Effector memory CD4-positive, alpha-beta T cell (primary cell): ENCODE measurements at regions not wholly inside any gene's neighbourhood (a gene's known extent, or its start where the extent isn't known, plus 50 kb on each side); places are given as distances from the start of the nearest gene placed in this dataset.

Experiments used
- DNase-seq, 3 donors: peaks; one replicate each; pipeline ENCODE4 v3.0.0-alpha.2; 2020
- H3K27ac ChIP-seq: 2 replicates; pipeline ENCODE4 v1.7.0; 2013; ENCODE audit warnings: mild to moderate bottlenecking, low read length, moderate library complexity; ENCODE audit not compliant: insufficient read depth, poor library complexity, severe bottlenecking
- H3K27me3 ChIP-seq: replicated peaks from 2 replicates; pipeline ENCODE4 v1.7.0; 2013; ENCODE audit warnings: mild to moderate bottlenecking, low read length; ENCODE audit not compliant: insufficient read depth, control insufficient read depth, poor library complexity, severe bottlenecking
- H3K36me3 ChIP-seq: 2 replicates; pipeline ENCODE4 v1.7.0; 2013; ENCODE audit warnings: mild to moderate bottlenecking, low read length, moderate library complexity; ENCODE audit not compliant: control insufficient read depth, insufficient read depth
- H3K4me1 ChIP-seq: 2 replicates; pipeline ENCODE4 v1.7.0; 2013; ENCODE audit warnings: low read length, mild to moderate bottlenecking; ENCODE audit not compliant: control insufficient read depth, insufficient read depth, poor library complexity, severe bottlenecking
- H3K4me3 ChIP-seq: 2 replicates; pipeline ENCODE4 v1.7.0; 2013; ENCODE audit warnings: low read length, low read depth, mild to moderate bottlenecking; ENCODE audit not compliant: insufficient read depth, poor library complexity, severe bottlenecking
- H3K9me3 ChIP-seq: 2 replicates; pipeline ENCODE4 v1.7.0; 2013; ENCODE audit warnings: mild to moderate bottlenecking, low read length, moderate library complexity; ENCODE audit not compliant: control insufficient read depth

- no peak overlapping the region for H3K4me3 ChIP-seq
- H3K4me1 ChIP-seq = no peaks in the 10 kb centered on the region
- H3K9me3 ChIP-seq = no peaks in the 10 kb centered on the region
- no peaks in the 10 kb centered on the region for H3K27me3 ChIP-seq
- no peak for DNase-seq
- H3K27ac ChIP-seq = no peak overlapping the region
- no peaks in the 10 kb centered on the region for H3K36me3 ChIP-seq
Observed at GRCh38 chr6:119865466-119866350, 516.1 kb upstream of the MAN1A1 start.

- no peaks in the 10 kb centered on the region for H3K9me3 ChIP-seq
- no peaks in the 10 kb centered on the region for H3K27me3 ChIP-seq
- H3K4me1 ChIP-seq = no peaks in the 10 kb centered on the region
- no peaks in the 10 kb centered on the region for H3K36me3 ChIP-seq
- DNase-seq = no peak
- H3K4me3 ChIP-seq = no peak overlapping the region
- H3K27ac ChIP-seq = no peak overlapping the region
Observed at GRCh38 chr6:119862719-119863118, 513.2 kb upstream of the MAN1A1 start.

GRCh38 chr6:119858901-119859300, 509.3 kb upstream of the MAN1A1 start:
- Histone ChIP-seq H3K27ac (no peak overlapping the region), H3K4me1 (no peaks in the 10 kb centered on the region), H3K36me3 (no peaks in the 10 kb centered on the region), H3K27me3 (no peaks in the 10 kb centered on the region), H3K9me3 (no peaks in the 10 kb centered on the region), H3K4me3 (no peak overlapping the region)
- no peak for DNase-seq

- Histone ChIP-seq H3K4me1 (no peaks in the 10 kb centered on the region), H3K4me3 (peak overlapping the region; percentile 20), H3K27me3 (no peaks in the 10 kb centered on the region), H3K36me3 (no peaks in the 10 kb centered on the region), H3K9me3 (no peaks in the 10 kb centered on the region), H3K27ac (no peak overlapping the region)
- DNase-seq = no peak
Observed at GRCh38 chr6:119856136-119856535, 506.6 kb upstream of the MAN1A1 start.

GRCh38 chr6:119848696-119849095, 499.1 kb upstream of the MAN1A1 start:
- Histone ChIP-seq H3K36me3 (no peaks in the 10 kb centered on the region), H3K9me3 (no peaks in the 10 kb centered on the region), H3K27ac (no peak overlapping the region), H3K4me1 (no peaks in the 10 kb centered on the region), H3K27me3 (no peaks in the 10 kb centered on the region), H3K4me3 (no peak overlapping the region)
- DNase-seq = no peak

GRCh38 chr6:119845161-119845560, 495.6 kb upstream of the MAN1A1 start:
- Histone ChIP-seq H3K27ac (no peak overlapping the region), H3K4me1 (no peaks in the 10 kb centered on the region), H3K27me3 (no peaks in the 10 kb centered on the region), H3K9me3 (no peaks in the 10 kb centered on the region), H3K36me3 (no peaks in the 10 kb centered on the region), H3K4me3 (no peak overlapping the region)
- no peak for DNase-seq

- Histone ChIP-seq H3K36me3 (no peaks in the 10 kb centered on the region), H3K4me3 (no peak overlapping the region), H3K27me3 (no peaks in the 10 kb centered on the region), H3K9me3 (no peaks in the 10 kb centered on the region), H3K27ac (no peak overlapping the region), H3K4me1 (no peaks in the 10 kb centered on the region)
- DNase-seq = no peak
Observed at GRCh38 chr6:119844387-119844786, 494.8 kb upstream of the MAN1A1 start.

- DNase-seq = no peak
- no peak overlapping the region for H3K27ac ChIP-seq
- H3K27me3 ChIP-seq = no peaks in the 10 kb centered on the region
- H3K4me1 ChIP-seq = no peaks in the 10 kb centered on the region
- H3K9me3 ChIP-seq = no peaks in the 10 kb centered on the region
- no peaks in the 10 kb centered on the region for H3K36me3 ChIP-seq
- H3K4me3 ChIP-seq = no peak overlapping the region
Observed at GRCh38 chr6:119842191-119842590, 492.6 kb upstream of the MAN1A1 start.

GRCh38 chr6:119838043-119838442, 488.5 kb upstream of the MAN1A1 start:
- Histone ChIP-seq H3K27me3 (no peaks in the 10 kb centered on the region), H3K27ac (no peak overlapping the region), H3K36me3 (no peaks in the 10 kb centered on the region), H3K4me1 (no peaks in the 10 kb centered on the region), H3K4me3 (no peak overlapping the region), H3K9me3 (no peaks in the 10 kb centered on the region)
- DNase-seq = no peak

GRCh38 chr6:119834418-119834817, 484.9 kb upstream of the MAN1A1 start:
- Histone ChIP-seq H3K9me3 (no peaks in the 10 kb centered on the region), H3K27ac (no peak overlapping the region), H3K4me3 (no peak overlapping the region), H3K27me3 (no peaks in the 10 kb centered on the region), H3K36me3 (no peaks in the 10 kb centered on the region), H3K4me1 (no peaks in the 10 kb centered on the region)
- DNase-seq = no peak
